WERI-Rb-1 (cell line): ENCODE measurements at regions not wholly inside any gene's neighbourhood (a gene's known extent, or its start where the extent isn't known, plus 50 kb on each side); places are given as distances from the start of the nearest gene placed in this dataset.

ENCODE experiments used
- DNase-seq: peaks from one replicate; pipeline ENCODE4 v3.0.0-alpha.2; 2020
- H3K27ac ChIP-seq: fragments of 250-450 bp; sonication (Bioruptor Pico); 2 replicates; pipeline ENCODE4 v1.5.1; 2020; ENCODE audit warnings: mild to moderate bottlenecking, moderate library complexity
- H3K27me3 ChIP-seq: fragments of 250-450 bp; sonication (Bioruptor Pico); 2 replicates; pipeline ENCODE4 v1.5.1; 2021; ENCODE audit warnings: mild to moderate bottlenecking, low read depth, moderate library complexity; ENCODE audit not compliant: insufficient read depth, severe bottlenecking
- H3K36me3 ChIP-seq: fragments of 250-450 bp; sonication (Bioruptor Pico); 2 replicates; pipeline ENCODE4 v1.5.1; 2020; ENCODE audit warnings: mild to moderate bottlenecking, moderate library complexity
- H3K4me3 ChIP-seq: 2 replicates; pipeline ENCODE4 v1.5.1; 2011; ENCODE audit warnings: low read depth, mild to moderate bottlenecking, control low read depth, low read length
- H3K9me3 ChIP-seq: fragments of 250-450 bp; sonication (Bioruptor Pico); 2 replicates; pipeline ENCODE4 v1.5.1; 2021; ENCODE audit warnings: mild to moderate bottlenecking, moderate library complexity; ENCODE audit not compliant: severe bottlenecking
- CTCF ChIP-seq: IDR thresholded peaks from 2 replicates; pipeline ENCODE4 v1.5.1; 2011; ENCODE audit warnings: low read depth, mild to moderate bottlenecking, control low read depth, inconsistent platforms, low read length

GRCh38 chr4:134343081-134343480 is 141.5 kb upstream of the PABPC4L start:
- DNase-seq: no peak
- H3K9me3 ChIP-seq: no peaks in the 10 kb centered on the region
- TF ChIP-seq CTCF: no peak
- no peaks in the 10 kb centered on the region for H3K27me3 ChIP-seq
- no peaks in the 10 kb centered on the region for H3K36me3 ChIP-seq
- H3K4me3 ChIP-seq: no peak overlapping the region
- no peak overlapping the region for H3K27ac ChIP-seq

GRCh38 chr4:134337574-134337973 is 136.0 kb upstream of the PABPC4L start:
- Histone ChIP-seq H3K27me3 (no peaks in the 10 kb centered on the region), H3K9me3 (no peaks in the 10 kb centered on the region), H3K36me3 (no peaks in the 10 kb centered on the region), H3K4me3 (no peak overlapping the region), H3K27ac (no peak overlapping the region)
- DNase-seq: no peak
- no peak for TF ChIP-seq CTCF

- DNase-seq: no peak
- Histone ChIP-seq H3K4me3 (no peak overlapping the region), H3K27ac (no peak overlapping the region), H3K27me3 (no peaks in the 10 kb centered on the region), H3K36me3 (no peaks in the 10 kb centered on the region), H3K9me3 (no peaks in the 10 kb centered on the region)
- no peak for TF ChIP-seq CTCF
Observed at GRCh38 chr4:134328741-134329140, 127.2 kb upstream of the PABPC4L start.

- TF ChIP-seq CTCF: no peak
- H3K36me3 ChIP-seq: no peaks in the 10 kb centered on the region
- H3K4me3 ChIP-seq: no peak overlapping the region
- no peaks in the 10 kb centered on the region for H3K9me3 ChIP-seq
- no peak overlapping the region for H3K27ac ChIP-seq
- H3K27me3 ChIP-seq: no peaks in the 10 kb centered on the region
- no peak for DNase-seq
Observed at GRCh38 chr4:134327274-134328122, 125.9 kb upstream of the PABPC4L start.

GRCh38 chr4:134326866-134327265 is 125.3 kb upstream of the PABPC4L start:
- no peak for TF ChIP-seq CTCF
- H3K36me3 ChIP-seq: no peaks in the 10 kb centered on the region
- no peaks in the 10 kb centered on the region for H3K9me3 ChIP-seq
- no peaks in the 10 kb centered on the region for H3K27me3 ChIP-seq
- DNase-seq: no peak
- no peak overlapping the region for H3K27ac ChIP-seq
- H3K4me3 ChIP-seq: no peak overlapping the region

- DNase-seq: no peak
- Histone ChIP-seq H3K36me3 (no peaks in the 10 kb centered on the region), H3K4me3 (no peak overlapping the region), H3K9me3 (no peaks in the 10 kb centered on the region), H3K27me3 (no peaks in the 10 kb centered on the region), H3K27ac (no peak overlapping the region)
- TF ChIP-seq CTCF: no peak
Observed at GRCh38 chr4:134324179-134324578, 122.6 kb upstream of the PABPC4L start.
